ENCODE measurements at regions not wholly inside any gene's neighbourhood (a gene's known extent, or its start where the extent isn't known, plus 50 kb on each side); places are given as distances from the start of the nearest gene placed in this dataset.

- Histone ChIP-seq H3K4me3 (no peak overlapping the region), H3K4me1 (ENCODE audit: low read depth) (no peaks in the 10 kb centered on the region), H3K36me3 (no peaks in the 10 kb centered on the region), H3K27ac (no peak overlapping the region), H3K27me3 (no peaks in the 10 kb centered on the region), H3K9me3 (ENCODE audit: low read depth) (no peaks in the 10 kb centered on the region)
- no peak for DNase-seq (ENCODE audit: low read depth in 1 of 2, low spot score in 1 of 2)
- TF ChIP-seq, protein P1, sequence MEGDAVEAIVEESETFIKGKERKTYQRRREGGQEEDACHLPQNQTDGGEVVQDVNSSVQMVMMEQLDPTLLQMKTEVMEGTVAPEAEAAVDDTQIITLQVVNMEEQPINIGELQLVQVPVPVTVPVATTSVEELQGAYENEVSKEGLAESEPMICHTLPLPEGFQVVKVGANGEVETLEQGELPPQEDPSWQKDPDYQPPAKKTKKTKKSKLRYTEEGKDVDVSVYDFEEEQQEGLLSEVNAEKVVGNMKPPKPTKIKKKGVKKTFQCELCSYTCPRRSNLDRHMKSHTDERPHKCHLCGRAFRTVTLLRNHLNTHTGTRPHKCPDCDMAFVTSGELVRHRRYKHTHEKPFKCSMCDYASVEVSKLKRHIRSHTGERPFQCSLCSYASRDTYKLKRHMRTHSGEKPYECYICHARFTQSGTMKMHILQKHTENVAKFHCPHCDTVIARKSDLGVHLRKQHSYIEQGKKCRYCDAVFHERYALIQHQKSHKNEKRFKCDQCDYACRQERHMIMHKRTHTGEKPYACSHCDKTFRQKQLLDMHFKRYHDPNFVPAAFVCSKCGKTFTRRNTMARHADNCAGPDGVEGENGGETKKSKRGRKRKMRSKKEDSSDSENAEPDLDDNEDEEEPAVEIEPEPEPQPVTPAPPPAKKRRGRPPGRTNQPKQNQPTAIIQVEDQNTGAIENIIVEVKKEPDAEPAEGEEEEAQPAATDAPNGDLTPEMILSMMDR (IDR thresholded peaks at IDR 0.05; ENCODE audit: low read depth, low read length), result no peak
These were observed 584.3 kb upstream of the SMIM31 start for GRCh38 chr4:164169591-164169990.

DNA sequence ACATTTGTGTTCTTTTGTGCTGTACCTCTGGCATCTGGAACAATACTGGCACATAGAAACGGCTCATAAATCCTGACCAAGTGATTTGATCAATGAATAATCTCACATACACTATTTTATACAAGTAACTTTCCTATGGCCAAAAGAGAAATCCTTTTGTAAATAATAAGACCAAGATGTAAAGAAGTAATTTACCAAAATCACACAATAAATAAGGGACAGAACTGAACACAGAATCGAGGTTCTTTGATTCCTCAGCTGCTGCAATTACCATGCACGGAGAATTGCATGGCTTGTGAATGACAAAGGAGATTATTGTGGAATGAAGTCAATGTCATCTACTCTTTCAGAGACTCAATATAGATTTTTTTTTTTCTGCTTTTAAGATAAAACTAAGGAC lies 576.8 kb upstream of the SMIM31 start:
- H3K27me3 ChIP-seq, result no peaks in the 10 kb centered on the region
- TF ChIP-seq, protein P1 (IDR thresholded peaks at IDR 0.05; ENCODE audit: low read depth, low read length), result no peak
- no peaks in the 10 kb centered on the region for H3K36me3 ChIP-seq
- H3K9me3 ChIP-seq (ENCODE audit: low read depth), result no peaks in the 10 kb centered on the region
- no peaks in the 10 kb centered on the region for H3K4me1 ChIP-seq (ENCODE audit: low read depth)
- no peak for DNase-seq (ENCODE audit: low read depth in 1 of 2, low spot score in 1 of 2)
- no peak overlapping the region for H3K27ac ChIP-seq
- no peak overlapping the region for H3K4me3 ChIP-seq

GRCh38 chr4:164177753-164178152 lies 576.2 kb upstream of the SMIM31 start:
- H3K27me3 ChIP-seq, result no peaks in the 10 kb centered on the region
- TF ChIP-seq, protein P1 (IDR thresholded peaks at IDR 0.05; ENCODE audit: low read depth, low read length), result no peak
- no peaks in the 10 kb centered on the region for H3K36me3 ChIP-seq
- DNase-seq (ENCODE audit: low read depth in 1 of 2, low spot score in 1 of 2), result no peak
- no peak overlapping the region for H3K27ac ChIP-seq
- H3K4me1 ChIP-seq (ENCODE audit: low read depth), result no peaks in the 10 kb centered on the region
- H3K4me3 ChIP-seq, result no peak overlapping the region
- H3K9me3 ChIP-seq (ENCODE audit: low read depth), result no peaks in the 10 kb centered on the region

- Histone ChIP-seq H3K36me3 (no peaks in the 10 kb centered on the region), H3K4me1 (ENCODE audit: low read depth) (no peaks in the 10 kb centered on the region), H3K27ac (no peak overlapping the region), H3K9me3 (ENCODE audit: low read depth) (peaks cover 3% of the 10 kb centered on the region), H3K27me3 (no peaks in the 10 kb centered on the region), H3K4me3 (no peak overlapping the region)
- no peak for DNase-seq (ENCODE audit: low read depth in 1 of 2, low spot score in 1 of 2)
- TF ChIP-seq, protein P1 (IDR thresholded peaks at IDR 0.05; ENCODE audit: low read depth, low read length), result no peak
These were observed 565.7 kb upstream of the SMIM31 start for GRCh38 chr4:164188236-164188635.

DNA sequence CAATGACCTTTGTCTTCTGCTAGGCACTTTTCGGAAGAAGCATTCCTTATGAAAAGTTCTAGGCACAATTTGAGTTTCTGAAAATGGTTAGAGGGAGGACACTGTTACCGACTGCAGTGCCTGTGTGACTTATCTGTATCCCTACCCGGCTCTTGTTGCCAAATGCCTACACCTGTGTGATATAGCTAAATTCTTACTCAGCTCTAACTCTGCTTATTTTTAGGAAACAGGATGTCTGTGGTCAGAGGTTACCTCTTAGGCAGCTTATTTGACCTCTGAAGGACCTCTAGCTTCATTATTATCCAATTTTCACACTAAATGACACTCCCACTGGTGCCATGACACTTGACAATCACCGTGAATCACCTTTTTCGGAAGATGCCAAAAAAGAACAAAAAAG lies 561.1 kb upstream of the SMIM31 start:
- DNase-seq (ENCODE audit: low read depth in 1 of 2, low spot score in 1 of 2), result no peak
- Histone ChIP-seq H3K36me3 (no peaks in the 10 kb centered on the region), H3K27me3 (no peaks in the 10 kb centered on the region), H3K9me3 (ENCODE audit: low read depth) (peaks cover 3% of the 10 kb centered on the region), H3K4me3 (no peak overlapping the region), H3K4me1 (ENCODE audit: low read depth) (no peaks in the 10 kb centered on the region), H3K27ac (no peak overlapping the region)
- TF ChIP-seq, protein P1 (IDR thresholded peaks at IDR 0.05; ENCODE audit: low read depth, low read length), result no peak

DNA sequence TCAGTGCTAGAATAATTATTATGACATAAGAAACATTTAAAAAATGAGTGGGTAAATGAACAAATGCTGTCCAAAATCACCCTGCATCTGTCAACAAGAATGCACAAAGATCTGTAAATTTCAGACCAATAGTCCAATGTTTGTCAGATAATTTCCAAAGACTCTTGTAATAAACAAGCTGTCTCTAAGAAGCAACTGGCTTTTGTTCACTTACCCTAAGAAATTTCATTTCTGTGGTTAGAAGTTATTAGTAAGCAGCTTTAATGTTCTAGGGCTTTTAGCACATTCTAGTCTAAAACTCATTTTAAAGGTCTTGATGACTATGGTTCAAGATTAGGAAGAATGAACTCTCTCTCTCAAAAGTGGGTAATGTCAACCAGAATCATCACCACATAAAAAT lies 560.3 kb upstream of the SMIM31 start:
- no peak overlapping the region for H3K4me3 ChIP-seq
- H3K36me3 ChIP-seq, result no peaks in the 10 kb centered on the region
- TF ChIP-seq, protein P1 (IDR thresholded peaks at IDR 0.05; ENCODE audit: low read depth, low read length), result no peak
- H3K27me3 ChIP-seq, result no peaks in the 10 kb centered on the region
- H3K27ac ChIP-seq, result no peak overlapping the region
- H3K4me1 ChIP-seq (ENCODE audit: low read depth), result no peaks in the 10 kb centered on the region
- H3K9me3 ChIP-seq (ENCODE audit: low read depth), result peaks cover 3% of the 10 kb centered on the region
- DNase-seq (ENCODE audit: low read depth in 1 of 2, low spot score in 1 of 2), result no peak
